ENCODE measurements at regions not wholly inside any gene's neighbourhood (a gene's known extent, or its start where the extent isn't known, plus 50 kb on each side); places are given as distances from the start of the nearest gene placed in this dataset.

DNA sequence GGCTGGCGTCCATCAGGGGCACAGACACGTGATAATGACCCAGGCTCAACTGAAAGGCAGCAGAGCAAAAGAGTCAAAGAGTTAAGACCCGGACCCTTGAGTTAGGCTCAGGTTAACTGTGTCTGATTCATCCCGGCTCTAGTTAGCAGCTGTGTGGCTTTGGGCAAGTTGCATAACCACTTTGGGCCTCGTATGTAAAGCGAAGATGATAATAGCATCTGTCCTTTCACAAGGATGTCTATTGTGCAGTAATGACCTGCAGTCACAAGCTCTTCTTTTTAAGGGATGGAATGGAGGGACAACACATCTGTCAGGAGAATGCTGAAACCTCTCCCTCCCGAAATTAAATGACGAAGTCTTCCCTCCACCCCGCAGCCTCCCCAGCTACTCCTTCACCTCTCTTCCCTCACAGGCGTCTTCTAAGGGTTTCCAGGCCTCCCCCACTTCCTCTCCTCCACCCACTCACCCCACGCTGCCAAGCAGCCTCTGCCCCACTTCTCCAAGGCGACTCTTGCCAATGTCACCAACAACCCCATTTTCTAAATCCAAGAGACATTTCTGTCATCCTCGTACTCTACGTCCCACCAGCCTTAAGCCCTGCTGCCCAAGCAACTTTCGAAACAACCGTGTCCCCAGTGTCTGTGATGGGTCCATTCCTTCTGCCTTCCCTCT is 135.1 kb upstream of the ID2 start:
- TF ChIP-seq SALL2 (tag by site-specific recombination; IDR thresholded peaks at IDR 0.05; ENCODE audit: borderline replicate concordance) (no peak), ZNF2 (tag by site-specific recombination; IDR thresholded peaks at IDR 0.05) (no peak), ZNF24 (tag by site-specific recombination; IDR thresholded peaks at IDR 0.05) (no peak), CTCF (tag by site-specific recombination; IDR thresholded peaks at IDR 0.05) (no peak), REST (tag by site-specific recombination; IDR thresholded peaks at IDR 0.05) (no peak), ZSCAN30 (tag by site-specific recombination; IDR thresholded peaks at IDR 0.05) (no peak), ZNF510 (tag by site-specific recombination; IDR thresholded peaks at IDR 0.05; ENCODE audit: insufficient replicate concordance) (no peak), OVOL3 (tag by site-specific recombination; IDR thresholded peaks at IDR 0.05) (no peak), ATF2 (tag by site-specific recombination; IDR thresholded peaks at IDR 0.05; ENCODE audit: low read depth) (no peak)
- TF ChIP-seq, protein P1, sequence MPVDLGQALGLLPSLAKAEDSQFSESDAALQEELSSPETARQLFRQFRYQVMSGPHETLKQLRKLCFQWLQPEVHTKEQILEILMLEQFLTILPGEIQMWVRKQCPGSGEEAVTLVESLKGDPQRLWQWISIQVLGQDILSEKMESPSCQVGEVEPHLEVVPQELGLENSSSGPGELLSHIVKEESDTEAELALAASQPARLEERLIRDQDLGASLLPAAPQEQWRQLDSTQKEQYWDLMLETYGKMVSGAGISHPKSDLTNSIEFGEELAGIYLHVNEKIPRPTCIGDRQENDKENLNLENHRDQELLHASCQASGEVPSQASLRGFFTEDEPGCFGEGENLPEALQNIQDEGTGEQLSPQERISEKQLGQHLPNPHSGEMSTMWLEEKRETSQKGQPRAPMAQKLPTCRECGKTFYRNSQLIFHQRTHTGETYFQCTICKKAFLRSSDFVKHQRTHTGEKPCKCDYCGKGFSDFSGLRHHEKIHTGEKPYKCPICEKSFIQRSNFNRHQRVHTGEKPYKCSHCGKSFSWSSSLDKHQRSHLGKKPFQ (tag by site-specific recombination; IDR thresholded peaks at IDR 0.05) = no peak
- TF ChIP-seq, protein P2, sequence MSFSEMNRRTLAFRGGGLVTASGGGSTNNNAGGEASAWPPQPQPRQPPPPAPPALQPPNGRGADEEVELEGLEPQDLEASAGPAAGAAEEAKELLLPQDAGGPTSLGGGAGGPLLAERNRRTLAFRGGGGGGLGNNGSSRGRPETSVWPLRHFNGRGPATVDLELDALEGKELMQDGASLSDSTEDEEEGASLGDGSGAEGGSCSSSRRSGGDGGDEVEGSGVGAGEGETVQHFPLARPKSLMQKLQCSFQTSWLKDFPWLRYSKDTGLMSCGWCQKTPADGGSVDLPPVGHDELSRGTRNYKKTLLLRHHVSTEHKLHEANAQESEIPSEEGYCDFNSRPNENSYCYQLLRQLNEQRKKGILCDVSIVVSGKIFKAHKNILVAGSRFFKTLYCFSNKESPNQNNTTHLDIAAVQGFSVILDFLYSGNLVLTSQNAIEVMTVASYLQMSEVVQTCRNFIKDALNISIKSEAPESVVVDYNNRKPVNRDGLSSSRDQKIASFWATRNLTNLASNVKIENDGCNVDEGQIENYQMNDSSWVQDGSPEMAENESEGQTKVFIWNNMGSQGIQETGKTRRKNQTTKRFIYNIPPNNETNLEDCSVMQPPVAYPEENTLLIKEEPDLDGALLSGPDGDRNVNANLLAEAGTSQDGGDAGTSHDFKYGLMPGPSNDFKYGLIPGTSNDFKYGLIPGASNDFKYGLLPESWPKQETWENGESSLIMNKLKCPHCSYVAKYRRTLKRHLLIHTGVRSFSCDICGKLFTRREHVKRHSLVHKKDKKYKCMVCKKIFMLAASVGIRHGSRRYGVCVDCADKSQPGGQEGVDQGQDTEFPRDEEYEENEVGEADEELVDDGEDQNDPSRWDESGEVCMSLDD (tag by site-specific recombination; IDR thresholded peaks at IDR 0.05) = no peak
